ENCODE measurements at regions not wholly inside any gene's neighbourhood (a gene's known extent, or its start where the extent isn't known, plus 50 kb on each side); places are given as distances from the start of the nearest gene placed in this dataset.

DNA sequence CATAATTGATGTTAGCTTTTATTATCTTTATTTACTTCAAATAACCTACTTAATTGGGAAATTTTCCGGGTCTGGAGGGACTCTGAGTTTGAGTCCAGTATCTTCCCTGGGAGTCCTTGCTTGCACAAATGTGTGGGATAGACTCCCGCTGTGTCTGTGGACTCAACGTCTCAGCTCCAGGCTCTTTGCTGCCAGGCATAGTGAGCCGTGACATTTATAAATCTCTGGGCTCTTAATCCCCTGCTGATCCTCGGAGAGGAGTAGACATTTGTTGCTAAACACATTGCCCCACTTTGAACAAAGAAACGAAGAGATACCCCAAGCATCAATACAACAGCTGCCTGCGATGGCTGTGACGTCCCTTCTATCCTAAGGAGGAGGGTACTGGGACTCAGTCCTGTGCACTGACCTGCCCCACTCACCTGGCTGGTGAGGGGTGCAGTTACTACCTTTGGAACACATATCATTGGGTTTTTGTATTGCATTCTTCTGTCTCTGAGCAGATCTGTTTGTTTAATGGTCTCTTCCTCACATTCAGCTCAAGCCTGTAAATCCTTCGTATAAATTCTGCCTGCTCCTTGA lies 316.9 kb downstream of the HAPSTR1 start:
- TF ChIP-seq, protein P1, sequence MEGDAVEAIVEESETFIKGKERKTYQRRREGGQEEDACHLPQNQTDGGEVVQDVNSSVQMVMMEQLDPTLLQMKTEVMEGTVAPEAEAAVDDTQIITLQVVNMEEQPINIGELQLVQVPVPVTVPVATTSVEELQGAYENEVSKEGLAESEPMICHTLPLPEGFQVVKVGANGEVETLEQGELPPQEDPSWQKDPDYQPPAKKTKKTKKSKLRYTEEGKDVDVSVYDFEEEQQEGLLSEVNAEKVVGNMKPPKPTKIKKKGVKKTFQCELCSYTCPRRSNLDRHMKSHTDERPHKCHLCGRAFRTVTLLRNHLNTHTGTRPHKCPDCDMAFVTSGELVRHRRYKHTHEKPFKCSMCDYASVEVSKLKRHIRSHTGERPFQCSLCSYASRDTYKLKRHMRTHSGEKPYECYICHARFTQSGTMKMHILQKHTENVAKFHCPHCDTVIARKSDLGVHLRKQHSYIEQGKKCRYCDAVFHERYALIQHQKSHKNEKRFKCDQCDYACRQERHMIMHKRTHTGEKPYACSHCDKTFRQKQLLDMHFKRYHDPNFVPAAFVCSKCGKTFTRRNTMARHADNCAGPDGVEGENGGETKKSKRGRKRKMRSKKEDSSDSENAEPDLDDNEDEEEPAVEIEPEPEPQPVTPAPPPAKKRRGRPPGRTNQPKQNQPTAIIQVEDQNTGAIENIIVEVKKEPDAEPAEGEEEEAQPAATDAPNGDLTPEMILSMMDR (IDR thresholded peaks at IDR 0.05 in 4 of 5, conservative IDR thresholded peaks at IDR 0.05 in 1 of 5), result no peak
- no peak for TF ChIP-seq POLR2A (IDR thresholded peaks at IDR 0.05)
